ENCODE measurements at regions not wholly inside any gene's neighbourhood (a gene's known extent, or its start where the extent isn't known, plus 50 kb on each side); places are given as distances from the start of the nearest gene placed in this dataset.

- DNase-seq: no peak
Observed at GRCh38 chr18:72174972-72175649, 369.0 kb downstream of the CBLN2 start.

DNA sequence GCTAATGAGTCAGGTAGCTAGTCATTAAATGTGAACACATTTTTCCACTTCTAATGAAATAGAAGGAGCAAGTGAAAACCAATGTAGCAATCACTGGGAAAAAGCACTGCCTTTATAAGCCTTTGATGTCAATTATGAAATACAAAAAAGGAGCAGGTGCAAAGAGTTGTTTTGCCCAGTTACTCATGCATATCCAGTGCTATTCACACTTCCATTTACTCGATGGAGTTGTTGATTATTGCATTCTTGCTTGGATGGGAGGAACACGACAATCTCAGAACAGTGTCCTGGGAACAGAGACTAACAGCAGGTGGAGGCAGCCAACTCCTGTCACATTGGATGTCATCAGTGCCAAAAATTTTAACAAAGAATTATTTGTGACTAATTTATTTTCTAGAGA lies 372.5 kb downstream of the CBLN2 start:
- DNase-seq: no peak

DNA sequence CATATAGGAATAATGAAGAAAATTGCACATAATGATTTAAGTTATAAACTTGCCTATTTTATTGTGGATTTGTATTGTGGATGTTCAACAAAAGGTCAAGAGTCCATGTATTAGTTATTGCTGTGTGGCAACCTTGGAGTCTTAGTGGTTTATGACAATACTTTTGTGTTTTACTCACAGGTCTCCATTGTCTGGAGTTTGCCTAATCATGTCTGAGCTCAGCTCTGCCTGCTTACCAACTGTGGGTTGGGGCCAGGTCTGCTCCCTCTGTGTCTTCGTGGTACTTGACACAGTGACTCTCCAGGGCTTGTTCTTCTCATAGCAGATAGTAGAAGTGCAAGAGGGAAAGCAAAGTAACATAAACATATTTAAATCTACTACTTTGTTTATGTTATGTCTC lies 382.5 kb downstream of the CBLN2 start:
- DNase-seq: no peak

GRCh38 chr18:72160510-72161445 lies 383.4 kb downstream of the CBLN2 start:
- DNase-seq: no peak

DNA sequence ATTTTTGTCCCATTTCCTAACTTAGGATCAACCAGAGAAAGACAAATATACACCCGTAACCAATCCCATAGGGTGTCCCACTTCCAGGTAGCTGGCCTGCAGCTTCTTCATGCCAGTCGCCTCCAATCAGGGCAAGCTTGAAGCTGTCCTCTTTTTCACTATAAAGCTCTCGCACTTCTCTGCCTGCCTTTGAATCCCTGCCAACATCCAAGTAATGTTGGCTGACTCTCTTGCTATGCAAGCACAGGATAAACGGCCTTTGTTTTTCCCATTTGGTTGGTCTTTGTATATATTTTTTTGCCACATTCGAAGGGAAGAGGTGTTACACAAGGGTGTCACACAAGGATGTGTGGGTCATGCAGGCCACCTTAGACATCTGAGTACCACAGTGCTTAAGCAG lies 388.8 kb downstream of the CBLN2 start:
- no peak for DNase-seq

GRCh38 chr18:72154926-72155325 lies 389.2 kb downstream of the CBLN2 start:
- DNase-seq: no peak

DNA sequence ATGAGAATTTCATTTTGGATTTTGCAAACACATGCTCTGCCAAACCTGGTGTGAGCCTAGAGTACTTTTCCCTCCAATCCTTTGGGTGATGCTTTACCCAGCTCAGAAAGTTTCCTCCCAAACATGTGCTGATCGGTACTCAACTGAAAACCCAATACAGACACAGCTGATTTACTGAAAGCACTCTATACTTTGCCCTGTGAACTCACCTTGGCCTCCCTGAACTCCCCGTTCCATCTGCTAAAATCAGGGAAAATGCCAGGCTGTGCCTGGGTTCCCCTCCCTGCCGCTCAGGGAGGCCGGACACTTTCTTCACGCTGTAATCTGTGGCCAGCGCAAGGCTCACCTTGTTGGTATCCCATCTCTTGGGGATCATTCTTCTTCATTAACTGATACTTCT lies 391.2 kb downstream of the CBLN2 start:
- DNase-seq: no peak

DNA sequence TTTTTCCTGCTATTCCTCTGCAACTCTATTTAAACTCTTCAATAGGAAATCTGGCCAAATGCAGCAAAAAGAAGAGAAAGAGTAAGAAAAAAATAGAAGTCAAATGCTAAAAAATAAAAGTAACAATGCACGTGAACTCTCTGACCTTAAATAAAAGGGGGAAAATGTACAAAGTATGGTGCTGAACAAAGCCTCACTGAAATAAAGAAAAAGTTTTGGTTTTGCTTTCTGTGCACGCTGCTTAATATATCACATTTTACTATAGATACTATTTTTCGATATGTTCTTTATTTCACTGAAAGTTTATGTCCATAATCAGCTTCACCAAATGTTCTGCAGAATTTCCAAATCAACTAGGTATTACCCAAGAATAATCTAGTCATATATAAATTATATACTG lies 396.3 kb downstream of the CBLN2 start:
- no peak for DNase-seq

GRCh38 chr18:72140007-72140406 lies 404.1 kb downstream of the CBLN2 start:
- DNase-seq: no peak

- no peak for DNase-seq
Observed at GRCh38 chr18:72128649-72129048, 415.5 kb downstream of the CBLN2 start.

- no peak for DNase-seq
Observed at GRCh38 chr18:72122103-72122502, 422.0 kb downstream of the CBLN2 start.

DNA sequence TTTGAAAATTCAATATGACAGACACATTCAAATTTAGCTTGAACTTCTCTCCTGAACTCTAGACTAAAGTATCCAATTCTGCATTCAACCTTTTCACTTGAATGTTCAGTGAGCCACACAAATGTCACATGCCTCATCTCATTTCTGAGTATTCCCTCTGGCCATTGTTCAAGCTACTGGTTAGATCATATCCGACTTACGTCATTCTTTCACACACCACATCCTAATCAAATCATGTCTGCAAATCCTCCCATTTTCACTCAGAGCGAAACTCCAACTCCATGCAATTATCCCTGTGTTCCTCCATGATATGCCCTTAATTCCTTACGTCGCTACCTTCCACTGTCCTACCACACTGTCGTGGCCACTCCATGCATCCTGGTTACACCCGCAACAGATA lies 425.1 kb downstream of the CBLN2 start:
- no peak for DNase-seq

DNA sequence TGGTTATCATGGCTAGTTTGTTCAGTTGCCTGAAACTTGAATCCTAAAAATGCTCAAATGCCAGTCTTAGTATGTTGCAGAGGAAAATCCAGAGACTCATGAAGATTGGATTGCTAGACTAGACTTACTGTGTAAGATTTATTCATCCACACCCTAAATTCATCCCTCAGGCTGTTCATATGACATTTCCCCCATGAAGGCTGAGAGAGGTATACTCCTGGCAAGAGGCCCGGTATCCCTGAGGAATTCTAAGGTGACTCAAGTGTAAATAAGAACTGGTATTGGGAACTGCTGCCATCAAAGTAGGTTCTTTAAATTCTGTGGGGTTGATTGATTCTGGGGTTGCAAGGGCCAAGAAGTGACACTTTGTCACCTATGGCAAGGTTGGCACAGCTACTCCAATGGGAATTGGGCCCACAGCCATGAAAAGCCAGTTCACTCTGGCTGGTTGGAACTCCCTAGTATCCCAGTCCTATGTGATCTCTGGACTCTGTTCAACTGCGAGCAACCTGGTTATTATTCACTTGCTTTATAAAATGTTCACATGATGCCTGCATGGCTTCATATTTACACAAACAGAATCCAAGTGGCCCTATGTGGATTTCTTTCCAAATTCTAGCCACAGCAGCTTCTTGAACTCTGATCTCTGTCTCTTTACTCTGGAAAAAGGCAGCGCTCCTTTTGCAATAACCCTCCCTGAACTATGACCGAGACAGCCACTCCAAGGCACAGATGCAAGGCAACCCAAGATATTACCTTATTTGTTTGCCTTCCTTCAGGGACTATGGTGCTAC lies 429.1 kb downstream of the CBLN2 start:
- DNase-seq: no peak

GRCh38 chr18:72107647-72108383 lies 436.3 kb downstream of the CBLN2 start:
- DNase-seq: no peak

DNA sequence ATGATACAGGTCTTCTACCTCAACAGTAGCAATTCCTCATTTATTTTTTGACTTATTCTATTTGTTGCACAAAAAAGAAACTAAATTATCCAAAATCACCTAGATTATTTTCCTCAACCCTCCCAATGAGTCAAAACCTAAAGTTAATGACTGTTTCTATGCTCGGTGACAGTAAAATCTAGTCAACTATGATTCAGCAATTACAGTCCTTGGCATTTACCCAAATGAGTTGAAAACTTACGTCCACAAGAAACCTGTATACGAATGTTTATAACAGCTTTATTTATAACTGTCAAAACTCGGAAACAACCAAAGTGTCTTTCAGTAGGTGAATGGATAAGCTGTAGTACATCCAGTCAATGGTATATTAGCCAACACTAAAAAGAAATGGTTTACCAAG lies 439.3 kb downstream of the CBLN2 start:
- DNase-seq: no peak

DNA sequence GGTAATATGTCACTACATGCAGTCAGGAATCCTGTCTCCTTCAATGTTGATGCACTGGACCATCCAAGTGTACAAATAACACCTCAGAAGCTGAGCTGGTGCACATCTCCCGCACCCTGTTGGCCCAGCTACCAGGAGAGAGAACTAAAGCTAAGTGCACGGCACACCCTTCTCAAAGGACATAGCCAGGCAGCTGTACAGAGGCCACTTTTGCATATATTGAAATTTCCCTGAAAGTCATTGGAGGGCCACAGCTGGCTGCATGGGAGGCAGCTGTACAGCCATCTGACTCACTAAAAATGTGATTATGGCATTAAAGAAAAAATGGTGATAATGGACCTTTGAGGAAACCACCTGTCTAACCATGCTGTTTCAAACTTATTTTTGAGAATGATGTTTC lies 441.7 kb downstream of the CBLN2 start:
- DNase-seq: peak in 1 of 2 experiments; percentile 7

GRCh38 chr18:72100465-72101004 lies 443.6 kb downstream of the CBLN2 start:
- DNase-seq: no peak

DNA sequence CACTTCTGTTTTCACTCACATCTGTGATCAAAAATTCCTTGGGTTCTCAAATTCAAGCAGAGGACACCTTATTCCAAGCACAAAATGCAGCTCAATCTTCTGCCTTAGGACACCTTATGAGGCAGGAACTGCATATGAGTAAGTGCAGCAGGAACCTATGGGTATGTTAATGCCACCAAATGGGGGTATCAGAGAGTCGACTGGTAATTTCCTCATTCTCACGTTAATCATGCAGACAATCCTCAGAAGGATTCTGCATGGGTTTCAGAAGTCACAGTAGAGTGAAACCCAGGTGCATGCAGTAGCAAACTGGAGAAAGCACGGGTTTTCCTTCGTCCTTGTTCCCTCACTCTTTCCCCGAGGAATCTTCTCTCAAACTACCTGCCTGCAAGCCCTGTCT lies 452.8 kb downstream of the CBLN2 start:
- DNase-seq: no peak

GRCh38 chr18:72089432-72089831 lies 454.7 kb downstream of the CBLN2 start:
- no peak for DNase-seq

DNA sequence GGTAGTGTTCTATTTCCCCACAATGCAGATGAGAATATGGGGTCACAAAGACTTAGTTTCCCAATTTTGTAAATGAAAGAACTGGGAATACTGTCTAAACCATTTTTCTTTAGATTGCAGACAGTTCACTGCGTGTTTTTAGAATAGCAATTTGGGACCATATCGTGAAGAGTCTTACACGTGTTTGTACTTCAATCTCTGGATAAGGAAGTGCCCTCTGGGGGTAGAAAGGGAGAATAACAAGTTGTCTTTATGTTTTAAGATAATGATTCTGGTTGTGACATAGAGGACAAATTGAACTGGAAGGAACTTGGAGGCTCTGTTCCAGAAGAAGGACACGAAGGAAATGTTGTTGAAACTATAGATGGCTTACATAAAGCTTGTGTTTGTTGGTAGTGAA lies 457.7 kb downstream of the CBLN2 start:
- DNase-seq: peak in 1 of 2 experiments; percentile 52

- no peak for DNase-seq
Observed at GRCh38 chr18:72075040-72075439, 469.1 kb downstream of the CBLN2 start.

DNA sequence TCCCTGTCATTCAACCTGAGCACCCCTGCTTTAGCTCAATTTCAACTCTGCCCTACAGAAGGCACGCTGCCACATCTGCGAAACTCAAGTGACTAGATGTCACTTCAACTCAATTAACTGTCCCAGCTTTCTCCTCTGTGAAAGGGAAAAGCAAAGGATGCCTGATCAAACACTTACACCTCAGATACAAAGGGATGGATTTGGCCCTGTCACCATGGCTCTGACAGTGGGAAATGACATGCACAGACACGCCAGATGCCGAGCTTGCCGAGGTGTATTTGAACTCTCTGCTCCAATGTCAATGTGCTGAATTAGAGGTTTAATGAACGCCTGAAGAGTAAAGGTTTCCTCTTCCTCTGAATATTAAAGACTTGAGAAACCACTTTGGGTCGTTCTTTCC lies 481.1 kb downstream of the CBLN2 start:
- DNase-seq: no peak

Measured in NCI-H526 (cell line).